CD4-positive, alpha-beta T cell (primary cell): ENCODE measurements at regions not wholly inside any gene's neighbourhood (a gene's known extent, or its start where the extent isn't known, plus 50 kb on each side); places are given as distances from the start of the nearest gene placed in this dataset.

Experiments used
- ATAC-seq: fragments of 200-7000 bp; cut with Tn5 transposase; one replicate; pipeline ENCODE4 v1.10.0; 2022; ENCODE audit warnings: mild to moderate bottlenecking; ENCODE audit not compliant: poor library complexity
- CTCF ChIA-PET: fragments of 350-600 bp; sonication (Branson Sonifier 250); formaldehyde crosslinking; loops from one replicate; lab custom pipeline; 2021; ENCODE audit warnings: antibody characterized with exemption, inconsistent platforms; lab: Charles Lee
- POLR2A ChIA-PET: fragments of 350-600 bp; sonication (Branson Sonifier 250); formaldehyde crosslinking; loops from one replicate; lab custom pipeline; 2021; ENCODE audit warnings: antibody characterized with exemption, inconsistent platforms; lab: Charles Lee
- DNase-seq, 14 experiments: peaks; one replicate each; pipeline ENCODE4 v3.0.0-alpha.2; 2013 to 2020; ENCODE audit warnings: mixed read lengths in 2 of 14
- H3K27ac ChIP-seq, 2 donors: one replicate each; pipeline versions ENCODE4 v1.5.1 to v1.7.0; 2013; ENCODE audit warnings: low read length in 2 of 2, low read depth in 1 of 2, mild to moderate bottlenecking in 1 of 2
- H3K27me3 ChIP-seq, 2 experiments: 1 replicate in 1 of 2; 2 replicates in 1 of 2; pipeline versions ENCODE4 v1.6.1 to v1.7.0; 2013; ENCODE audit warnings: low read length in 2 of 2, control low read depth in 1 of 2, mild to moderate bottlenecking in 1 of 2, moderate library complexity in 1 of 2; ENCODE audit not compliant: insufficient read depth in 2 of 2, control insufficient read depth in 1 of 2
- H3K36me3 ChIP-seq: one replicate; pipeline ENCODE4 v1.6.1; 2013; ENCODE audit warnings: low read length, control low read depth; ENCODE audit not compliant: insufficient read depth
- H3K4me1 ChIP-seq: one replicate; pipeline ENCODE4 v1.6.1; 2013; ENCODE audit warnings: low read length, control low read depth; ENCODE audit not compliant: insufficient read depth
- H3K4me3 ChIP-seq: one replicate; pipeline ENCODE4 v1.5.1; 2013; ENCODE audit warnings: mild to moderate bottlenecking, low read length, moderate library complexity
- H3K9me3 ChIP-seq, 2 experiments: 1 replicate in 1 of 2; 2 replicates in 1 of 2; pipeline versions ENCODE4 v1.6.1 to v1.7.0; 2013; ENCODE audit warnings: low read length in 2 of 2, mild to moderate bottlenecking in 2 of 2, control low read depth in 1 of 2, moderate library complexity in 1 of 2; ENCODE audit not compliant: control insufficient read depth in 1 of 2, insufficient read depth in 1 of 2
- H3K27ac Mint-ChIP-seq: one replicate; pipeline ENCODE4 v1.8.0; 2020; ENCODE audit warnings: mixed read lengths
- H3K27me3 Mint-ChIP-seq: one replicate; pipeline ENCODE4 v1.8.0; 2021; ENCODE audit warnings: mixed read lengths
- H3K36me3 Mint-ChIP-seq: one replicate; pipeline ENCODE4 v1.8.0; 2021; ENCODE audit warnings: low read depth, mixed read lengths
- H3K4me1 Mint-ChIP-seq: one replicate; pipeline ENCODE4 v1.8.0; 2021; ENCODE audit warnings: low read depth, mixed read lengths
- H3K4me3 Mint-ChIP-seq: one replicate; pipeline ENCODE4 v1.8.0; 2020; ENCODE audit warnings: mild to moderate bottlenecking, mixed read lengths
- H3K9me3 Mint-ChIP-seq: one replicate; pipeline ENCODE4 v1.8.0; 2020; ENCODE audit warnings: mixed read lengths
- CTCF ChIP-seq: fragments of 200-600 bp; IDR thresholded peaks from one replicate; pipeline ENCODE4 v1.8.0; 2022; ENCODE audit warnings: antibody characterized with exemption, mild to moderate bottlenecking
- intact Hi-C, 2 experiments: fragments of 100-400 bp; cut with DNase I in 1 of 2; cut with micrococcal nuclease in 1 of 2; formaldehyde crosslinking; loops; one replicate each; pipeline versions ENCODE4 v1.15.1 to v1.9.0; 2023 to 2025; cut with DNase I, micrococcal nuclease

GRCh38 chr5:174622067-174622466 is 102.3 kb upstream of the MSX2 start:
- Histone ChIP-seq H3K27me3 (no peaks in the 10 kb centered on the region), H3K4me1 (no peaks in the 10 kb centered on the region), H3K27ac (no peak overlapping the region), H3K36me3 (no peaks in the 10 kb centered on the region), H3K4me3 (no peak overlapping the region), H3K9me3 (peaks cover 0 to 8% of the 10 kb centered on the region in 2 experiments)
- CTCF ChIA-PET: no interaction called here
- Mint-ChIP-seq H3K9me3 (no peaks in the 10 kb centered on the region), H3K36me3 (no peaks in the 10 kb centered on the region), H3K4me3 (no peak overlapping the region), H3K27ac (no peak overlapping the region), H3K27me3 (peaks cover 12% of the 10 kb centered on the region), H3K4me1 (no peaks in the 10 kb centered on the region)
- intact Hi-C loops: no loop called here
- POLR2A ChIA-PET: no interaction called here
- TF ChIP-seq CTCF: no peak
- no peak for DNase-seq
- no peak for ATAC-seq

DNA sequence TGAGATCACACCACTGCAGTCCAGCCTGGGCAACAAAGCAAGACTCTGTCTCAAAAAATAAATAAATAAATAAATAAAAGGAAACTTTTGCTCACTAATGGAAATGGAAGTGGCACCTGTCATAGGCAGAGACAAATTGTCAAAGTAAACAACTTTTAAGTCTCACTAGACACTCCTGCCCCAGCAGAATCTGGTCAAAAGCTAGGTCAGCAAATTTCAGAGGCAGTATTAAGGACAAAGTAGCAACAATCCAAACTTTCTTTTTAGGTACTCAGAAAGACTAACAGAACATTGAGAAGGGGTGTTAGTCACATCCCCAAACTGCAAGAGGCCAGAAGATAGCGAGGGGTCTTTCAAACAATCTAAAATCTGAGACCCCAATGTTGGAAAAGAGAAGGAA is 101.4 kb upstream of the MSX2 start:
- Mint-ChIP-seq H3K36me3 (no peaks in the 10 kb centered on the region), H3K27ac (no peak overlapping the region), H3K4me1 (no peaks in the 10 kb centered on the region), H3K4me3 (no peak overlapping the region), H3K27me3 (peaks cover 12% of the 10 kb centered on the region), H3K9me3 (no peaks in the 10 kb centered on the region)
- no peak for DNase-seq
- H3K27me3 ChIP-seq: no peaks in the 10 kb centered on the region
- no peaks in the 10 kb centered on the region for H3K4me1 ChIP-seq
- ChIA-PET CTCF (no interaction called here), POLR2A (no interaction called here)
- H3K9me3 ChIP-seq: peaks cover 0 to 2% of the 10 kb centered on the region in 2 experiments
- no peak overlapping the region for H3K4me3 ChIP-seq
- no peak for TF ChIP-seq CTCF
- no peak for ATAC-seq
- H3K36me3 ChIP-seq: no peaks in the 10 kb centered on the region
- intact Hi-C loops: no loop called here
- H3K27ac ChIP-seq: no peak overlapping the region

DNA sequence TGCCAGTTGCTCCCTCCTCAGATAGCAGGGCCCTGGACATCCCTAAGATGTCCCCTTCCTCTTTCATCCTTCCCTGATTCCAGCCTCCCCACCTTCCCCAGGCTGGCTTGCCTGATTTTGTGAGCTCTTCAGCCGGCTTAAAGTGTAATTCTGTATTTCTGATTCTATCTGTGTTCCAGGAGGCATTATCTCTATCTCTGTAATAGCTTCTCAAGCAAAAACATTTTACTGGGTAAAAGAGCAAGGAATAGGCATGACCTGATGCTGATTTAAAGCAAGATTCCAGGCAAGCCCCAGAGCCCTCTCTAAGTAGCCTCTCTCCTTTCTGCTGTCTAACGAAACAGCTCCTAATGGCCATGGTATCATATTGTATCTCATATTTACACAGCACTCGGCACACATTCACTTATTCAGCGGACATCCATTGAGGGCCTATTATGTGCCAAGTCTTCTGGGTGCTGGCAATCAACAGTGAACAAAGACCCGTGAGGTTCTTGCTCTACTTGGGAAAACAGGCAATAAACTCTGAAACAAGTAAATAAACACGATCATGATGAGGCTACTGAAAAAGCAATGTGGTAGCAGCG is 100.9 kb upstream of the MSX2 start:
- intact Hi-C loops: no loop called here
- ChIA-PET POLR2A (no interaction called here), CTCF (no interaction called here)
- Histone ChIP-seq H3K9me3 (no peaks in the 10 kb centered on the region), H3K4me1 (no peaks in the 10 kb centered on the region), H3K27me3 (no peaks in the 10 kb centered on the region), H3K27ac (no peak overlapping the region), H3K4me3 (no peak overlapping the region), H3K36me3 (no peaks in the 10 kb centered on the region)
- Mint-ChIP-seq H3K27ac (no peak overlapping the region), H3K27me3 (peaks cover 12% of the 10 kb centered on the region), H3K4me1 (no peaks in the 10 kb centered on the region), H3K4me3 (no peak overlapping the region), H3K9me3 (no peaks in the 10 kb centered on the region), H3K36me3 (no peaks in the 10 kb centered on the region)
- no peak for TF ChIP-seq CTCF
- DNase-seq (no peak), ATAC-seq (no peak)
